ENCODE measurements at regions not wholly inside any gene's neighbourhood (a gene's known extent, or its start where the extent isn't known, plus 50 kb on each side); places are given as distances from the start of the nearest gene placed in this dataset.

- no peak for TF ChIP-seq CHD7 (IDR thresholded peaks at IDR 0.05; ENCODE audit: insufficient replicate concordance, low read length)
- TF ChIP-seq TEAD4 (IDR thresholded peaks at IDR 0.05; ENCODE audit: low read depth, low read length): no peak
Observed at GRCh38 chr5:63726496-63726895, 235.7 kb downstream of the HTR1A start (continued).

Data from H1 (cell line).